Hindlimb muscle (tissue), 1 donor: ENCODE measurements at regions not wholly inside any gene's neighbourhood (a gene's known extent, or its start where the extent isn't known, plus 50 kb on each side); places are given as distances from the start of the nearest gene placed in this dataset.

ENCODE experiments used
- DNase-seq: peaks from one replicate; pipeline ENCODE4 v3.0.0-alpha.2; 2013

GRCh38 chr10:121073728-121074127, 222.6 kb downstream of the WDR11 start:
- DNase-seq: no peak

- peak; percentile 22 for DNase-seq
These were observed 225.9 kb downstream of the WDR11 start for GRCh38 chr10:121076776-121077715.

- DNase-seq: no peak
These were observed 226.9 kb downstream of the WDR11 start for GRCh38 chr10:121078036-121078435.

- no peak for DNase-seq
These were observed 227.5 kb downstream of the WDR11 start for GRCh38 chr10:121078672-121079102.

GRCh38 chr10:121079226-121079625, 228.1 kb downstream of the WDR11 start:
- no peak for DNase-seq

GRCh38 chr10:121080281-121080891, 229.2 kb downstream of the WDR11 start:
- no peak for DNase-seq

GRCh38 chr10:121081306-121081705, 230.1 kb downstream of the WDR11 start:
- DNase-seq: no peak

- DNase-seq: no peak
These were observed 231.8 kb downstream of the WDR11 start for GRCh38 chr10:121082984-121083383.

- DNase-seq: no peak
These were observed 233.0 kb downstream of the WDR11 start for GRCh38 chr10:121084016-121084674.

- no peak for DNase-seq
These were observed 233.5 kb downstream of the WDR11 start for GRCh38 chr10:121084675-121085070.

GRCh38 chr10:121085367-121085766, 234.2 kb downstream of the WDR11 start:
- DNase-seq: no peak

GRCh38 chr10:121087129-121087528, 236.0 kb downstream of the WDR11 start:
- no peak for DNase-seq

GRCh38 chr10:121087688-121088087, 236.5 kb downstream of the WDR11 start:
- no peak for DNase-seq

- no peak for DNase-seq
These were observed 237.4 kb downstream of the WDR11 start for GRCh38 chr10:121088524-121088923.

GRCh38 chr10:121089434-121089833, 238.3 kb downstream of the WDR11 start:
- no peak for DNase-seq

GRCh38 chr10:121091961-121092719, 241.0 kb downstream of the WDR11 start:
- no peak for DNase-seq

- no peak for DNase-seq
These were observed 241.5 kb downstream of the WDR11 start for GRCh38 chr10:121092720-121093095.

- no peak for DNase-seq
These were observed 245.7 kb downstream of the WDR11 start for GRCh38 chr10:121096617-121097431.

- DNase-seq: no peak
These were observed 247.0 kb downstream of the WDR11 start for GRCh38 chr10:121098211-121098610.

GRCh38 chr10:121098751-121099150, 247.6 kb downstream of the WDR11 start:
- no peak for DNase-seq

- no peak for DNase-seq
These were observed 248.0 kb downstream of the WDR11 start for GRCh38 chr10:121099181-121099580.

- DNase-seq: no peak
These were observed 248.4 kb downstream of the WDR11 start for GRCh38 chr10:121099592-121099991.
